ENCODE measurements at regions not wholly inside any gene's neighbourhood (a gene's known extent, or its start where the extent isn't known, plus 50 kb on each side); places are given as distances from the start of the nearest gene placed in this dataset.

DNA sequence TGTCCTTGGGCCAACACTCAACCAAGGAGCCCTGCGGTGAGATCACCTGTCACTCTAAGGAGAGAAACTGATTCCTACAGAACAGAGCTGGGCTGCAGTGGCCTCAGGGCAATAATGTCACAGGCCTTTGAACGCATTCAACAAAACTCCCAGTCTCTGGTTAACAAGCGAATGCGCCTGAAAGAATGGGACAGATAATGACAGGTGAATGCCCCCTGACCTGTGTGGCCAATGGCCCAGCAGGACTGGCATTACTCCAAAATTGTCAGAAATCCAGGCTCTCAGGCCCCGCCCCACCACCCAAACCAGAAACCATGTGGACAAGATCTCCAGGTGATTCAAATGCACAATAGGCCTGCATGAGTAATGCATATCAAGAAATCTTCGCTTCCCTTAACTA is 277.7 kb upstream of the KLF6 start:
- Mint-ChIP-seq H3K27me3 (ENCODE audit: unreplicated experiment) (no peaks in the 10 kb centered on the region), H3K4me1 (ENCODE audit: low read depth, unreplicated experiment) (no peaks in the 10 kb centered on the region), H3K27ac (ENCODE audit: unreplicated experiment) (no peak overlapping the region), H3K4me3 (ENCODE audit: low read depth, unreplicated experiment) (no peak overlapping the region), H3K36me3 (ENCODE audit: insufficient read depth, unreplicated experiment) (no peaks in the 10 kb centered on the region), H3K9me3 (ENCODE audit: low read depth, unreplicated experiment) (no peaks in the 10 kb centered on the region)
- no peak for DNase-seq
- TF ChIP-seq, protein P1, sequence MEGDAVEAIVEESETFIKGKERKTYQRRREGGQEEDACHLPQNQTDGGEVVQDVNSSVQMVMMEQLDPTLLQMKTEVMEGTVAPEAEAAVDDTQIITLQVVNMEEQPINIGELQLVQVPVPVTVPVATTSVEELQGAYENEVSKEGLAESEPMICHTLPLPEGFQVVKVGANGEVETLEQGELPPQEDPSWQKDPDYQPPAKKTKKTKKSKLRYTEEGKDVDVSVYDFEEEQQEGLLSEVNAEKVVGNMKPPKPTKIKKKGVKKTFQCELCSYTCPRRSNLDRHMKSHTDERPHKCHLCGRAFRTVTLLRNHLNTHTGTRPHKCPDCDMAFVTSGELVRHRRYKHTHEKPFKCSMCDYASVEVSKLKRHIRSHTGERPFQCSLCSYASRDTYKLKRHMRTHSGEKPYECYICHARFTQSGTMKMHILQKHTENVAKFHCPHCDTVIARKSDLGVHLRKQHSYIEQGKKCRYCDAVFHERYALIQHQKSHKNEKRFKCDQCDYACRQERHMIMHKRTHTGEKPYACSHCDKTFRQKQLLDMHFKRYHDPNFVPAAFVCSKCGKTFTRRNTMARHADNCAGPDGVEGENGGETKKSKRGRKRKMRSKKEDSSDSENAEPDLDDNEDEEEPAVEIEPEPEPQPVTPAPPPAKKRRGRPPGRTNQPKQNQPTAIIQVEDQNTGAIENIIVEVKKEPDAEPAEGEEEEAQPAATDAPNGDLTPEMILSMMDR (IDR thresholded peaks at IDR 0.05; ENCODE audit: unreplicated experiment): no peak
- CTCF ChIA-PET: no interaction called here
- no TSS peak for BruUV-seq (replicated peaks)
- intact Hi-C loops (cut with micrococcal nuclease; ENCODE audit: unreplicated experiment): no loop called here

DNA sequence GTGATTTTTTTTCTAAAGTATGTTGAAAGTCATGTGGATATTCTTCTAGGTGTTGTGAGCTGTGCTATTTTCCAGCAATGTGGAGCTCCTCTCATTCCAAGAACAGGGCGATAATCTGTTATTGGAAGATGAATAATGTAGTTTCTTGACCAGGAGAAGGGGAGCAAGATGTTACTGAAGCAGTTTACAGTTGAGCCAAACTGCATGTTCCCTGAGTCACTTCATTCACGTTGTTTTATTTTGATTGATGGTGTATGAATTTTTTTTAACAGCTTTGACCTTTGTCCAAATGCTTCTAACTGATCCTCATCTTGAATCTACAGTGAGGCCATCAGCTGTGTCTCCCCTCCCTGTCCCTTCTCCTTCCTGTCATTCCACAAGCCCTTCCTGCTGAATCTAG is 277.1 kb upstream of the KLF6 start:
- DNase-seq: no peak
- Mint-ChIP-seq H3K27ac (ENCODE audit: unreplicated experiment) (no peak overlapping the region), H3K4me1 (ENCODE audit: low read depth, unreplicated experiment) (no peaks in the 10 kb centered on the region), H3K27me3 (ENCODE audit: unreplicated experiment) (no peaks in the 10 kb centered on the region), H3K9me3 (ENCODE audit: low read depth, unreplicated experiment) (no peaks in the 10 kb centered on the region), H3K4me3 (ENCODE audit: low read depth, unreplicated experiment) (no peak overlapping the region), H3K36me3 (ENCODE audit: insufficient read depth, unreplicated experiment) (no peaks in the 10 kb centered on the region)
- no TSS peak for BruUV-seq (replicated peaks)
- CTCF ChIA-PET: no interaction called here
- TF ChIP-seq, protein P1 (IDR thresholded peaks at IDR 0.05; ENCODE audit: unreplicated experiment): no peak
- intact Hi-C loops (cut with micrococcal nuclease; ENCODE audit: unreplicated experiment): no loop called here

DNA sequence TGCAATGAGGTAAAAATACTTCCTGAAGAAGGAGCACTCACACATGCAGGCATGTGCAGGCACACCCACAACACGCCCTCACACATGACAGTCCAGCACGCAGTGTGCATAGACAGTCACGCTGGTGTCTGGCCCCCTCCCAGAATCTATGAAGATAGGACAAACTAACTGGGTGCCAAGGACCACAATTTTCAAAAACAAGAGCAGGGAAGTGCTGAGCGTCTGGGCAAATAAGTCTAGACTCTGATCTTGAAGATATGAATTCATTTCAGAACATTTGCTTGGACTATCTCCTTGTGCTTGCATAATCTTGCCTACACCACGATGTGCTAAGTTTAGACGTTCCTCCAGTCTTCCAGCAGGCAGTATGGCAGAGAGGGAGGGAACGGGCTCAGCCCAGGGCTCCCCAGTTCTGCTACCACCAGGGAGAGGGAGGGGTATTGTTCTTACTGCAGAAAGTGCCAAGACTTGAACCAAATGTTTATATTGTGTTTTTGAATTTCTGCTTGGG is 276.5 kb upstream of the KLF6 start:
- no peaks in the 10 kb centered on the region for H3K4me1 Mint-ChIP-seq (ENCODE audit: low read depth, unreplicated experiment)
- H3K4me3 Mint-ChIP-seq (ENCODE audit: low read depth, unreplicated experiment): no peak overlapping the region
- no peaks in the 10 kb centered on the region for H3K9me3 Mint-ChIP-seq (ENCODE audit: low read depth, unreplicated experiment)
- BruUV-seq (replicated peaks): no TSS peak
- no peak for DNase-seq
- TF ChIP-seq, protein P1 (IDR thresholded peaks at IDR 0.05; ENCODE audit: unreplicated experiment): no peak
- intact Hi-C loops (cut with micrococcal nuclease; ENCODE audit: unreplicated experiment): no loop called here
- no peaks in the 10 kb centered on the region for H3K27me3 Mint-ChIP-seq (ENCODE audit: unreplicated experiment)
- CTCF ChIA-PET: no interaction called here
- no peaks in the 10 kb centered on the region for H3K36me3 Mint-ChIP-seq (ENCODE audit: insufficient read depth, unreplicated experiment)
- no peak overlapping the region for H3K27ac Mint-ChIP-seq (ENCODE audit: unreplicated experiment)

DNA sequence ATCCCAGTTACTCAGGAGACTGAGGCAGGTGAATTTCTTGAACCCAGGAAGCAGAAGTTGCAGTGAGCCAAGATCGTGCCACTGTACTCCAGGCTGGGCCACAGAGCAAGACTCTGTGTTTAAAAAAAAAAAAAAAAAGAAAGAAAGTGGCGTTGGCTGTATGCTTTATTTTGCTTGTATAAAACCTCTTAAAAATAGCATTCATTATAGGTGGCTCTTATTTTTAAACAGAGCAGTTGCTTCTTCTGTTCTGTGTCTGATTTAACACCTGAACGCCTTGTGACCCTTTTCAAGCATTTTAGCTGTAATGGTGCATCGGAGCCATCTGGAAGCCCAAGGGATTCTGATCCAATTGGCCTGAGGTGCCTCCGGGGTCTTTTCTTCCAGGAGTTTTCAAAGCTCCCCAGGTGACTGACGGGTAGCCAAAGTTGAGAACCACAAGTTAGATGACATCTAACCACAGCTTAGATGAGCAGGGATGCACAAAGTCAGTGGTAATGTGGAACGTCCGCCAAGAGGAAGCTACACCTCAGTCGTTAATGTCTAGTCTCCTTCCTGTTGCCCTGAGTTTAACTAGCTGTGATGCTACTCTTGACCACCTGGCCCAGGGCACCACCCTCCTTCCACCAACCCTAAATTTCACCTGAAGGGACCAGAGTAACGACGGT is 274.6 kb upstream of the KLF6 start:
- CTCF ChIA-PET: no interaction called here
- Mint-ChIP-seq H3K27ac (ENCODE audit: unreplicated experiment) (no peak overlapping the region), H3K4me1 (ENCODE audit: low read depth, unreplicated experiment) (no peaks in the 10 kb centered on the region), H3K36me3 (ENCODE audit: insufficient read depth, unreplicated experiment) (no peaks in the 10 kb centered on the region), H3K9me3 (ENCODE audit: low read depth, unreplicated experiment) (no peaks in the 10 kb centered on the region), H3K27me3 (ENCODE audit: unreplicated experiment) (no peaks in the 10 kb centered on the region), H3K4me3 (ENCODE audit: low read depth, unreplicated experiment) (no peak overlapping the region)
- TF ChIP-seq, protein P1 (IDR thresholded peaks at IDR 0.05; ENCODE audit: unreplicated experiment): no peak
- no TSS peak for BruUV-seq (replicated peaks)
- no peak for DNase-seq
- intact Hi-C loops (cut with micrococcal nuclease; ENCODE audit: unreplicated experiment): no loop called here

All from Calu3 (cell line).